Mesenteric fat pad (tissue), 1 donor: ENCODE measurements at regions not wholly inside any gene's neighbourhood (a gene's known extent, or its start where the extent isn't known, plus 50 kb on each side); places are given as distances from the start of the nearest gene placed in this dataset.

Source experiments
- DNase-seq: peaks from one replicate; pipeline ENCODE4 v3.0.0-alpha.2; 2020; ENCODE audit warnings: low spot score
- donor health status: DM: yes; HTN: yes; CAD: no.

DNA sequence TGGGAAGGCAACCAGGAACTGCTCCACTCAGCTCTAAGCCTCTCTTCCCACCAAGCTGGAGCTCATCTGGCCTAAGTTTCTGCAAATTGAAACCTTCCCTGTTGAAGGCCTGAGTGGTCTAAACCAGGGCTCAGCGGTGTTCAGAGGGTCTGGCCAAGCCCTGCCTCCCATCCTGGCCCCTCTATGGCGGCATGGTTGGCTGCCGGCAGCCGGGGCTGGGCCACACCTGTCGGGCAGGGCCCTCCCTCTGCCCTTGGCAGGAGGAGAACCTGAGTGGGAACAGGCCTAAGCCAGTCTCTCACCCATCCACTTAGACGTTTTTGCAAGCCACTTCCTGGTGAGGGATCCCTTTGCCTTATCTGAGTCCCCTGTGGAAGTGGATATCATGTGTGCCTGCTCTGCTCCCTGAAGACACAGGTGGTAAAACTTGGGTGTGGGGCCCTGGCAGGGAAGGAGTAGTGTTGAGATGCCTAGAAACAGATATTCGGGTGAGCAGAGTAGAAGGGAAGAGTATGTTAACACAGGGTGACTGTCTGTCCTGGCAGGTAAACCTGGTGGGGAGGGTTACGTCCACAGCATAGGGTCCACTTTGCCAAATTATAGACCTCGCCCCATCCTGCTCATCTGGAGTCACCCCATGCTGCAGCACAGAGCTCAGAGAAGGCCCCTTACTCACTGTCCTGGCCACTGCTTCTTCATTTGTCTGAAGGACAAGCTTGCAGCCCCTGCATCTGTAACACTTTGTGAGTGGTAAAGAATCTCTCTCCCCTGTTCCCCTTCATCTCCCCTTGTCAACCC lies 63.0 kb upstream of the SIX2 start:
- DNase-seq = peak; percentile 72

DNA sequence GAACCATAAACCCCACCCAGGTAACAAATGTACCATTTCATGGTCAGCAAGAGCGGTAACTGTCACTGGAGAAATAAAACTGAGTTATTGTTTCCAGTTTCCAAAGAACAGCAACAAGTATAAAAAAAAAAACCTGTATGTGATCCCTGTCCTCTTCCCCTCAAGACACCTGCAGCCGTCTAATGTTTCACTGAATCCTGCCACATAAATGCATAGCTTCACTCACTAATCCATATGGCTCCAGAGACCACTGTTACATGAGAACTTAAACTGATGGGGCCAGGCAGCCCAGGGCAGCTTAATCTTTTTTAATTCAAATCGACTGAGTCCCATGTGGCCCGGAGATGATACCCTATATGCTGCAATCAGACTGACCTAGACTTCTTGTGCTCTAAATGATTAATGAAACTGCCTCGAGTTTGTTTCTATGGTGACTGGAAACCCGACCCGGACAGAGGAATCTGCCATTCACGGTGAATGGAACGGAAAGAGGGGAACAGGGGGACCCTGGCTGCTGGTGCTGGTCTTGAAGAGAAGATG lies 60.9 kb upstream of the SIX2 start:
- DNase-seq = no peak

DNA sequence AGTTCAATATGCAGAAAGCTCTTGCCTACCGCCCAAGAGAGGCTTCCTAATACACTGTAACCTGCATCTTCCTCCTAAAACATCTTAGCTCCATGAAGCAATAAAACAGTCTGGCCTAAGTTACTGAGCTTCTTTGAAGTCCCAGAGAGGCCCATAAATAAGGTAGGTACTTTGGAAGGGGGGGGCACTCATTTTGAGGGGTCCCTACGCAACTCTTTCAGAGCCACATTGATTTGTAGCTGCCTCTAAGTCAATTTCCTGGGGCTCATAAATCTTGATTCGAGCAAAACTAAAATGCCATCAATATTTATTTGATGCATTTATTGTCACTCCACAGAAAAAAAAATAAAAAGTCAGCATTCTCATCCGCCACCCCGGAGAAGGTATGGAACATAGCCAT lies 60.4 kb upstream of the SIX2 start:
- no peak for DNase-seq

DNA sequence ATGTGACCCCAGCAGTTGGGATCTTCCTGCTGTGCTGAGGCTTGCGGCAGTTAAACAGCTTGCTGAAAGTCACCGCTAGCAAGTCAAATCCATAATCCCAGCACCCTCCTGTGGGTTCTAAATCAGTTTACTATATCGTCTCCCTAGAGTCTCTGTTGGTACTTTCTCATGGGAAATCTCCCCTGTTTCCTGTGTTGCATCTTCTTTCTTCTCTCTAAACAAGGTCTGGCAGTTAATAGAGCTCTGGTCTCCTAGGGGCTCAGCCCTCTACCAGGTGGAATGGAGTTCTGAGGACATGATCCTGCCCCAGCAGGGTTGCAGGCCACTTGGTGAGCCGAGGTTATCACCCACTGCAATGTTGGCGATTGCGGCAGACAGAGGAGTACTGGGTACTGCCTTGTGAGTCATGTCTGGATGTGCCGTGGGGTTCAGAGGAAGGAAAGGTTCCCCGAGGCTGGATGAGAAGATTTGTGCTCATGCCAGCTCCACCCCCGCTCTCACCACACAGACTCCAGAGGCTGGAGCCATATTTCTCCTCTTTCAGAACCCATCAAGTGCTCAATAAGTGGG lies 59.4 kb upstream of the SIX2 start:
- no peak for DNase-seq

DNA sequence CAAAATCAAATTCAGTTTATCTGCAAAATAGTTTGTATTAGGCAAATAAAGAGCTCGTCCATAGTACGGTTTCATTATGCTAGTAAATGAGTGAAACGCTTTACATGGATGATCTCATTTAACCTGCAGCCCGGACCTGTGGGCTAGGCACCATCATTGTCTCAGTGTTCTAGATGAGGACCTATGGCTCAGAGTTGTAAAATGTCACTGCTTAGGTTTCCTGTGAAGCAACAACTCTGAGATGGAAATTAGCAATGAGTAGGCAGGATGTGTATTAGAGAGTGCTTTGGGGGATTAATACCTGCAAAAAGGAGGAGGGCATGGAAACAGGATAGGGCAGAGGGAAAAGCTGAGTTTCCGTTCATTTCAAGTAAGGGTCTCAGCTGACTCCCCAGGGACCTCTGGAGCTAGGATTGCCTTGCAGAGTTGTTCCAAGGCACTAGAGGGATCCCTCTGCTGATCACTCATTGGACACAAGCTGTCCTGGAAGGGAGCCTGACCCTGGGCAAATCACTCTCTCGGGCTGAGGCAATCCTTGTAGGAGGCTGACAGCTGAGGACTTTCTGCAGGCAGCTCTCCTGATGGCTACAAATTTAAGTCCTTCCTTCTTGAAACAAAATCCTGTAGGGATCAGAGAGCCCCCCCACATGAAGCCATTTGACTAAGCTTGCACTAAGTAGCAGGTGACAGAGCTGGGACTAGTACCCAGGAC lies 58.8 kb upstream of the SIX2 start:
- no peak for DNase-seq
